AG04450 (cell line): ENCODE measurements at regions not wholly inside any gene's neighbourhood (a gene's known extent, or its start where the extent isn't known, plus 50 kb on each side); places are given as distances from the start of the nearest gene placed in this dataset.

Source experiments
- CTCF ChIA-PET: fragments of 300-600, 350-600 bp; formaldehyde crosslinking; extraction: SDS; loops from one replicate; lab custom pipeline; 2022; ENCODE audit warnings: antibody characterized with exemption, inconsistent platforms; lab: Charles Lee
- POLR2A ChIA-PET: fragments of 350-600 bp; formaldehyde crosslinking; extraction: SDS; loops from one replicate; lab custom pipeline; 2021; ENCODE audit warnings: antibody characterized with exemption, inconsistent platforms; lab: Yijun Ruan, JAX
- DNase-seq: peaks from one replicate; pipeline ENCODE4 v3.0.0-alpha.2; 2011; ENCODE audit warnings: low read depth, low spot score
- H3K27ac ChIP-seq: one replicate; pipeline ENCODE4 v1.5.1; 2012; ENCODE audit warnings: low read depth, low read length, control low read depth
- H3K27me3 ChIP-seq: one replicate; pipeline ENCODE4 v1.6.0; 2012; ENCODE audit warnings: low read length; ENCODE audit not compliant: control insufficient read depth, insufficient read depth
- H3K4me3 ChIP-seq: 2 replicates; pipeline ENCODE4 v1.5.1; 2011; ENCODE audit warnings: mild to moderate bottlenecking, low read depth, low read length, control low read depth
- H3K9me3 ChIP-seq: 2 replicates; pipeline ENCODE4 v1.5.1; 2012; ENCODE audit warnings: low read length; ENCODE audit not compliant: control insufficient read depth, insufficient read depth
- TF ChIP-seq, protein P1 (sequence below): IDR thresholded peaks from 2 replicates; pipeline ENCODE4 v1.5.1; 2011; ENCODE audit warnings: low read depth, low read length, control low read depth, inconsistent platforms

DNA sequence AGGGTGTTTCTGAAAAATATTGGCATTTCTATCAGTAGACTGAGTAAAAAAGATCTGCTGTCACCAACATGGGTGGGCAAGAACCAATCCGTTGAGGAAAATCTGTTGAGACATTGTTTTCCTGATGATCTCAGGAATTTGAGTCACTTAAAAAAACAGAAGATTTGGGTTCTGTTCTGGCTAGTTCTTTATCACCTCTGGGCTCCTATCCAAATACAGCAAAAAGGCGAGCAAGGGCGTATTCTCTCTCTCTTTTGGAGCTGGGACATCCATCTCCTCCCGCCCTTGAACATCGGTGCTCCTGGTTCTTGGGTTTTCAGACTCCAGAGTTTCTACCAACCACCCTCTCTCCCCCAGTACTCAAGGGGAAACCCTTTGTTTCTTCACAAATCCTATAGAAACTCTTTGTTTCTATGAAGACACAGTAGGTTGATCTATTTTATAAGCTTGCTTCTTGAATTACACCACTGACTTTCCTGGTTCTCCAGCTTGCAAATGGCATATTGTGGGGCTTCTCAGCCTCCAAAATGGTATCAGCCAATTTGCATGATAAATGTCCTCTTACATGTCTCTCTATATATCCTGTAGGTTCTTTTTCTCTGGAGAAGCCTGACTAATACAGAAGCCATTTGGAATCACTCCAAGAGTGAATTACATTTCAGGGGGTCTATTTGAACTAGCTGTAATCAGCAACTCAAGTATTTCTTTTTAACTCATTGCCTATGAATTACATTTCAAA, 263.9 kb upstream of the TMTC1 start:
- ChIA-PET CTCF (interaction anchor here (0.6 kb wide), 1 partner anchor 392 kb away, joined by 4 read pairs; no protein-coding TSS in a partner anchor), POLR2A (no interaction called here)
- Histone ChIP-seq H3K4me3 (no peak overlapping the region), H3K9me3 (no peaks in the 10 kb centered on the region), H3K27ac (no peak overlapping the region), H3K27me3 (no peaks in the 10 kb centered on the region)
- DNase-seq: no peak
- TF ChIP-seq, protein P1, sequence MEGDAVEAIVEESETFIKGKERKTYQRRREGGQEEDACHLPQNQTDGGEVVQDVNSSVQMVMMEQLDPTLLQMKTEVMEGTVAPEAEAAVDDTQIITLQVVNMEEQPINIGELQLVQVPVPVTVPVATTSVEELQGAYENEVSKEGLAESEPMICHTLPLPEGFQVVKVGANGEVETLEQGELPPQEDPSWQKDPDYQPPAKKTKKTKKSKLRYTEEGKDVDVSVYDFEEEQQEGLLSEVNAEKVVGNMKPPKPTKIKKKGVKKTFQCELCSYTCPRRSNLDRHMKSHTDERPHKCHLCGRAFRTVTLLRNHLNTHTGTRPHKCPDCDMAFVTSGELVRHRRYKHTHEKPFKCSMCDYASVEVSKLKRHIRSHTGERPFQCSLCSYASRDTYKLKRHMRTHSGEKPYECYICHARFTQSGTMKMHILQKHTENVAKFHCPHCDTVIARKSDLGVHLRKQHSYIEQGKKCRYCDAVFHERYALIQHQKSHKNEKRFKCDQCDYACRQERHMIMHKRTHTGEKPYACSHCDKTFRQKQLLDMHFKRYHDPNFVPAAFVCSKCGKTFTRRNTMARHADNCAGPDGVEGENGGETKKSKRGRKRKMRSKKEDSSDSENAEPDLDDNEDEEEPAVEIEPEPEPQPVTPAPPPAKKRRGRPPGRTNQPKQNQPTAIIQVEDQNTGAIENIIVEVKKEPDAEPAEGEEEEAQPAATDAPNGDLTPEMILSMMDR: no peak

DNA sequence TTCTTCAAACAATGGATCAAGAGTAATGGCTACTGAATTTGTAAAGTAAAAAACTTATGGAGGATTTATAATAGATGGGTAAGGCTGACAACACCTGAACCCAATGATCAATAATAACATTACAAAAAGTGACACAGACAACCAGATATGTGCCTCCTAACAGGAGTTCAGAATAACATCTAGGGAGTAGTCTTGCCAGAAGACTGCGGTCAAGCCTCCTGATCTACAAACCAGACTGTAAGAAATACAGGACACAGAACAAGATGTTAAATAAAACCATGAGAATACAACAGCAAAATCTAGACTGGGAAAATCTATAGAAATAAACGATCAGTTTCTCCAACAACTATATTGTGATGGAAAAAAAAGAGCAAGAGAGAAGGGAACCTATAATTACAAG, 262.6 kb upstream of the TMTC1 start:
- H3K27me3 ChIP-seq: no peaks in the 10 kb centered on the region
- no peak overlapping the region for H3K27ac ChIP-seq
- TF ChIP-seq, protein P1: no peak
- H3K4me3 ChIP-seq: no peak overlapping the region
- no peaks in the 10 kb centered on the region for H3K9me3 ChIP-seq
- CTCF ChIA-PET: no interaction called here
- DNase-seq: no peak
- POLR2A ChIA-PET: no interaction called here

DNA sequence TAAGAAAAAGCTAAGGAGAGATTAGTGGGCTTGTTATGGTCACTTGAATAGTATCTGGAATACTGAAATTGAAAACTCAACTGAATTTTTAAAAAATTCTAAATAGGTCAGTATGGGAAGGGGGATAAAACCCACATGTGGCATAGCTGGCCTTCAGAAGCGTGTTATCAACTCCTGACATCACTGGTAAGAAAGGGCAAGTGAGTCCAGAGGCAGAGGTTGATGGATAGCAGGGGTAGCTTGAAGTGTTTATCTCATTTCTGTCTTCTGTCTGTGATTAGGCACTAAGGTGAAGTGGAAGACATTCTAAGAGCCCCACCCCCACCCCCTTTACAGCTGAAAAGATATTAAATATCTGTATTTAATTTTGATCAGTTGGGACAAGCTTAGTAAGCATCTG, 261.4 kb upstream of the TMTC1 start:
- ChIA-PET CTCF (no interaction called here), POLR2A (no interaction called here)

GRCh38 chr12:30044206-30044605, 260.5 kb upstream of the TMTC1 start:
- DNase-seq: no peak
- Histone ChIP-seq H3K27ac (no peak overlapping the region), H3K27me3 (no peaks in the 10 kb centered on the region), H3K9me3 (no peaks in the 10 kb centered on the region), H3K4me3 (no peak overlapping the region)
- POLR2A ChIA-PET: no interaction called here
- CTCF ChIA-PET: no interaction called here
- TF ChIP-seq, protein P1: no peak

More for the DNA sequence above, 261.4 kb upstream of the TMTC1 start:
- Histone ChIP-seq H3K27me3 (no peaks in the 10 kb centered on the region), H3K9me3 (no peaks in the 10 kb centered on the region), H3K27ac (no peak overlapping the region), H3K4me3 (no peak overlapping the region)
- DNase-seq: no peak
- TF ChIP-seq, protein P1: no peak

DNA sequence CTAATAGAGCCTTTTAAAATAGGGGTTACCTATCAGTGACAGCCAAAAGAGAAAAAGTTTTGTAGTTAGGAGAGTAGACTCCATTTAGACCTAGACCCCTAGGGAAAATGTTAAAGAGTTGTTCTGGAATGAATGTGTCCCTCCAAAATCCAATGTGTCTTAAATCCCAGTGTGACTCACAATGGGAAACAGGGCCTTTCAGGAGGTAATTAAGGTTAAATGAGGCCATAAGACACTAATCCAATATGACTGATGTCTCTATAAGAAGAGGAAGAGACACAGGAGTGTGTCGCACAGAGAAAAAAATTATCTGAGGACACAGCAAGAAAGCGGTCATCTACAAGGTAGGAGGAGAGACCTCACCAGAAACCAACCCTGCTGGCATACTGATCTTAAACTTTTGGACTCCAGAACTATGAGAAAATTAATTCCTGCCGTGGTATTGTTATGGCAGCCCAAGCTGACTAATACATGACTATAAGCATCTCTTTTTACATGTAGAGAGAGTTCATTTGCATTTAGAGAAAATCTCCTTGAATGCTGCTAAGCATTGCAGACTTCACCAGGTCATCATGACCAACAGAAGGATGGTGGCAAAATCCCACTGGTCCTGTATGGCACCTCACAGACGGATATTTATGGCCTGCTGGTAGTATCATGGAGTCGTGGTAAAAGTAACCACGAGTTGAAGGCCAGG, 259.6 kb upstream of the TMTC1 start:
- DNase-seq: no peak
- Histone ChIP-seq H3K9me3 (no peaks in the 10 kb centered on the region), H3K27ac (no peak overlapping the region), H3K4me3 (no peak overlapping the region), H3K27me3 (no peaks in the 10 kb centered on the region)
- TF ChIP-seq, protein P1: no peak
- POLR2A ChIA-PET: no interaction called here
- CTCF ChIA-PET: no interaction called here
